Skeletal muscle tissue (tissue), 3 donors: ENCODE measurements at regions not wholly inside any gene's neighbourhood (a gene's known extent, or its start where the extent isn't known, plus 50 kb on each side); places are given as distances from the start of the nearest gene placed in this dataset.

Source experiments
- H3K27ac ChIP-seq: one replicate; pipeline ENCODE4 v1.7.0; 2013; ENCODE audit warnings: mild to moderate bottlenecking, low read depth, low read length, inconsistent platforms
- H3K27me3 ChIP-seq, 3 donors: one replicate each; pipeline ENCODE4 v1.7.0; 2013; ENCODE audit warnings: low read length in 3 of 3; ENCODE audit not compliant: control insufficient read depth in 3 of 3, insufficient read depth in 3 of 3
- H3K36me3 ChIP-seq, 3 donors: one replicate each; pipeline ENCODE4 v1.7.0; 2013; ENCODE audit warnings: low read length in 3 of 3; ENCODE audit not compliant: control insufficient read depth in 3 of 3, insufficient read depth in 3 of 3
- H3K4me1 ChIP-seq, 3 donors: one replicate each; pipeline ENCODE4 v1.7.0; 2013; ENCODE audit warnings: low read length in 3 of 3, mild to moderate bottlenecking in 3 of 3; ENCODE audit not compliant: control insufficient read depth in 3 of 3, insufficient read depth in 3 of 3
- H3K4me3 ChIP-seq, 3 donors: one replicate each; pipeline ENCODE4 v1.7.0; 2013; ENCODE audit warnings: low read length in 3 of 3
- H3K9ac ChIP-seq, 3 donors: one replicate each; pipeline ENCODE4 v1.7.0; 2013; ENCODE audit warnings: low read length in 3 of 3, mild to moderate bottlenecking in 3 of 3, moderate library complexity in 2 of 3, low read depth in 1 of 3
- H3K9me3 ChIP-seq, 3 donors: one replicate each; pipeline ENCODE4 v1.7.0; 2013; ENCODE audit warnings: low read length in 3 of 3; ENCODE audit not compliant: control insufficient read depth in 3 of 3
- donor health status: Osteomylitis.

DNA sequence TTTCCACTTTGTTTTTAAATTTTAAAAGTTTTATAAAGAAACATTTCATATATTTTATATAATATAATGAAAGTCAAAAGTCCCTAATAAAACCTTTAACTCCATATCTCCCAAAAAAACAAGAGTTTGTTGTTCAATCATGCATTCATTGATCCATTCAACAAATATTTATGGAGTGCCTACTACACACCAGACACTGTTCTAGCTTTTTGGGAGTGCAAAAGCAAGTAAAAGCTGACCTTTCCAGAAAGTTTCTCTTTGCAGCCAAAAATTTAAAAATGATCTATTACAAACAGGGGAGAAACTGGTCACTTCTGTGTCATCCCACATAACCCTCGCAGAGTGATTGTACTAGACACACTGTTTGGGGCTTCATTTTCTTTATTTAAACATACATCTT, 740.0 kb upstream of the TBX3 start:
- Histone ChIP-seq H3K4me3 (no peak overlapping the region), H3K27ac (no peak overlapping the region), H3K4me1 (no peaks in the 10 kb centered on the region), H3K9me3 (no peaks in the 10 kb centered on the region), H3K36me3 (no peaks in the 10 kb centered on the region), H3K27me3 (no peaks in the 10 kb centered on the region), H3K9ac (no peak overlapping the region)

DNA sequence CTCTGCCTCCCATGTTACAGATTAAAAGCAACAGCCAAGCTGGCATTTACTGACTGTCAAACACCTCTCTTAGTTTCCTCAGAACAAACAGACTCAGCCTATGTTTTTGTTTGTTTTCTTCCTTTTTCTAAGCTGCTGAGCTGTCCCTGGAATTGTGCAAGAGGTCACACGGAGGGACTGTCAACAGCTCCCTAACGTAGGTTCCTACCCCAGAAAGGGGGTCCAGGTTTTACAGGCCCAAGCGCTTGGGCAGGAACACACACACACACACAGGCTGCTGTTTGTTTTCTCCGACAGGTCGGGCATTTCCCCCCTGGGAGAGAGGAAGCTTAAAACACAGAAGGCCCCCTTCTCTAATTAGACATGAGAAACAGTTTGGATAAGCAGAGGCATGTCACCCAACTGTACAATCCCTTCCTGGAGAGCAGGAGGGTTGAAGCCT, 739.6 kb upstream of the TBX3 start:
- H3K36me3 ChIP-seq = no peaks in the 10 kb centered on the region
- no peaks in the 10 kb centered on the region for H3K9me3 ChIP-seq
- no peak overlapping the region for H3K27ac ChIP-seq
- no peaks in the 10 kb centered on the region for H3K4me1 ChIP-seq
- H3K4me3 ChIP-seq = no peak overlapping the region
- no peak overlapping the region for H3K9ac ChIP-seq
- H3K27me3 ChIP-seq = no peaks in the 10 kb centered on the region

DNA sequence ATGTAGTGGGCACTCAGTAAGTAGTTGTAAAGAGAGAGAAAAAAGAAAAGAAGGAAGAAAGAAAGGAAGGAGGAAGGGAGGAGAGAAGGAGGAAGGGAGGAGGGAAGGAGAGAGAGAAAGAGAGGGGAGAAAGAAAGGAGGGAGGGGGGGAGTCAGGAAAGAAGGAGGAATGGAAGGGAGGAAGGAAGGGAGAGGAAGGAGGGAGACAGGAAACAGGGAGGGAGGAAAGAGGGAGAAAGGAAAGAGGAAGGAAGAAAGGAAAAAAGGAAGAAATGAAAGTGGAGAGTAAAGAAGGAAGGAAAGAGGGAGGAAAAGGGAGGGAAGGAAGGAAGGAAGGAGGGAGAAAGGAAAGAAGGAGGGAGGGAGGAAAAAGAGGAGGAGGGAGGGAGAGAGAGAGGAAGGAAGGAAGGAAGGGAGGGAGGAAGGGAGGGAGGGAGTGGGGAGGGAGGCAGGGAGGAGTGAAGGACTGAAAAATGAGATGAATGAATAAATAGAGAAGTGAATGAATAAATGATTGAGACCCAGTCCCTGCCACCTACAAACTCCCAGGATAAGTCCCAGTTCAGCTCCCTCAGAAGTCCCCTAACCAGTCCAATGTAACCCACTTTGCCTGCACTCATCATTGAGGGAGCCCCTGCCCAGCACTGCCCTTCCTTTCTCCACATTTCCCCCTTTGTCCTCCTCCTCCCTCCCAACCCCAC, 739.0 kb upstream of the TBX3 start:
- Histone ChIP-seq H3K36me3 (no peaks in the 10 kb centered on the region), H3K4me1 (no peaks in the 10 kb centered on the region), H3K27ac (no peak overlapping the region), H3K27me3 (no peaks in the 10 kb centered on the region), H3K9me3 (no peaks in the 10 kb centered on the region), H3K4me3 (no peak overlapping the region), H3K9ac (no peak overlapping the region)

GRCh38 chr12:115421796-115422709, 738.1 kb upstream of the TBX3 start:
- no peak overlapping the region for H3K9ac ChIP-seq
- no peaks in the 10 kb centered on the region for H3K27me3 ChIP-seq
- no peak overlapping the region for H3K27ac ChIP-seq
- H3K9me3 ChIP-seq = no peaks in the 10 kb centered on the region
- H3K4me3 ChIP-seq = no peak overlapping the region
- H3K4me1 ChIP-seq = no peaks in the 10 kb centered on the region
- H3K36me3 ChIP-seq = no peaks in the 10 kb centered on the region

- Histone ChIP-seq H3K9me3 (no peaks in the 10 kb centered on the region), H3K36me3 (no peaks in the 10 kb centered on the region), H3K9ac (no peak overlapping the region), H3K27ac (no peak overlapping the region), H3K4me3 (no peak overlapping the region), H3K4me1 (no peaks in the 10 kb centered on the region), H3K27me3 (no peaks in the 10 kb centered on the region)
These were observed 737.4 kb upstream of the TBX3 start for GRCh38 chr12:115421350-115421749.

DNA sequence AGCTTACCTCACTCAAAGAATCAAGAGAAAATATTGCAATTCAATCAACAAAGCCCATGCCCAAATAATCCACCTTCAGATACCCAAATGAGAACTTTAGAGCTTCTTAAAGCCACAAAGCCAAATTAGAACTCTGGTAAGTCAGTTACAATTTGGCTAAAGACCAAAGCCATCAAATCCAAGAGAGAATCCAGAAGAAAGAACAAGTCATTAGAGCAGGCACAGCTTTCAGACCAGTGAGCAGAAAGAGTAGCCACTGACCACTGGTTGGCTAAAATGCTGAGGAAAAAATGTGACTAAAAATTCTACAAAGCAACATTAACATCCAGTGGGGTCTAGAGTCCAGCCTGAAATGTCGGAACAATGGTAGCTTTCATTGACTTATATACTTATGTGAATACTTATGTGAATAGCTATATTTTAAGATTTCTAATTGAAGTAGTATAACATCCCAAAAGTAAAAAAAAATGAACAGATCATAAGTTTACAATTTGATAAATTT, 735.2 kb upstream of the TBX3 start:
- Histone ChIP-seq H3K4me3 (no peak overlapping the region), H3K4me1 (no peaks in the 10 kb centered on the region), H3K27me3 (no peaks in the 10 kb centered on the region), H3K36me3 (no peaks in the 10 kb centered on the region), H3K9ac (no peak overlapping the region), H3K9me3 (no peaks in the 10 kb centered on the region), H3K27ac (no peak overlapping the region)

DNA sequence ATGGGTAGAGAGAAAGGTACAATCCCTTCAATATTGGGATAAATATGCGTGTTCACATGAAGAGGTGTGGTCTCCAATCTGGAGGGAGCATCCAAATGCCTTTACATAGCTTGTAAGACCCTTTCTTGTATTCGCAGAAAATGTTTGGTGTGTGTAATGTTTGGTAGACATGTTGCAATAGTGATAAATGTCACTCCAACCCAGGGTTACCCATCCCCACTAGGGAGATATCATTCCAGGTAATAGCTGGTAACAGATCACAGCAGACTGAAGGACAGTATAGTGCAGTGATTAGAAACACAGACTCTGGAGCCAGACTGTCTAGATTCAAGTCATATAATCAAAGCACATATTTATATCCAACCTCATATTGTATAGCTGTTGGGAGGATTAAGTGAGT, 733.6 kb upstream of the TBX3 start:
- H3K27me3 ChIP-seq = no peaks in the 10 kb centered on the region
- no peaks in the 10 kb centered on the region for H3K9me3 ChIP-seq
- no peak overlapping the region for H3K27ac ChIP-seq
- no peaks in the 10 kb centered on the region for H3K4me1 ChIP-seq
- no peak overlapping the region for H3K4me3 ChIP-seq
- no peaks in the 10 kb centered on the region for H3K36me3 ChIP-seq
- no peak overlapping the region for H3K9ac ChIP-seq

DNA sequence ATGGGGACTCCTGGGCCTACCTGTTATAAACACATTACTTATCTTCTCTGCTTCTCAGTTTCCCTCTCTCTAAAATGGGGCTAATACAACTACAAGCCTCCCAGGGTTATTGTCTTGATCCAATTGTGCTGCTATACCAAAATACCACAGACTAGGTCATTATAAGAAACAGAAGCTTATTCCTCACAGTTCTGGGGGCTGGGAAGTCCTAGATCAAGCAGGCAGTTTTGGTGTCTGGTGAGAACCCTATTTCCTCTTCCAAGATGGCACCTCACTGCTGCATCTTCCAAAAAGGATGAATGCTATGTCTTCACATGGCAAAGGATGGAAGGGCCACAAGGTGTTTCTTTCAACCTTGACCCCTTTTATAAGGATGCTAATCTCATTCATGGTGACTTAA, 732.9 kb upstream of the TBX3 start:
- H3K9ac ChIP-seq = no peak overlapping the region
- no peaks in the 10 kb centered on the region for H3K9me3 ChIP-seq
- no peak overlapping the region for H3K27ac ChIP-seq
- no peaks in the 10 kb centered on the region for H3K36me3 ChIP-seq
- H3K4me1 ChIP-seq = no peaks in the 10 kb centered on the region
- no peaks in the 10 kb centered on the region for H3K27me3 ChIP-seq
- H3K4me3 ChIP-seq = no peak overlapping the region

GRCh38 chr12:115413626-115414025, 729.7 kb upstream of the TBX3 start:
- no peaks in the 10 kb centered on the region for H3K27me3 ChIP-seq
- no peaks in the 10 kb centered on the region for H3K4me1 ChIP-seq
- H3K36me3 ChIP-seq = no peaks in the 10 kb centered on the region
- no peak overlapping the region for H3K9ac ChIP-seq
- H3K9me3 ChIP-seq = no peaks in the 10 kb centered on the region
- H3K4me3 ChIP-seq = no peak overlapping the region
- no peak overlapping the region for H3K27ac ChIP-seq

GRCh38 chr12:115412831-115413230, 728.9 kb upstream of the TBX3 start:
- Histone ChIP-seq H3K36me3 (no peaks in the 10 kb centered on the region), H3K27ac (no peak overlapping the region), H3K4me1 (no peaks in the 10 kb centered on the region), H3K9ac (no peak overlapping the region), H3K9me3 (no peaks in the 10 kb centered on the region), H3K4me3 (no peak overlapping the region), H3K27me3 (no peaks in the 10 kb centered on the region)
